Spinal cord (tissue), 9 donors: ENCODE measurements at regions not wholly inside any gene's neighbourhood (a gene's known extent, or its start where the extent isn't known, plus 50 kb on each side); places are given as distances from the start of the nearest gene placed in this dataset.

Experiments
- DNase-seq, 6 donors: peaks; one replicate each; pipeline versions ENCODE4 v3.0.0 to v3.0.0-alpha.2; 2013 to 2015; ENCODE audit warnings: low spot score in 6 of 6, low read depth in 4 of 6
- H3K27ac ChIP-seq: one replicate; pipeline ENCODE4 v1.5.1; 2013; ENCODE audit warnings: low read depth, low read length, control low read depth
- H3K27me3 ChIP-seq: one replicate; pipeline ENCODE4 v1.6.1; 2013; ENCODE audit warnings: low read length; ENCODE audit not compliant: control insufficient read depth, insufficient read depth
- H3K36me3 ChIP-seq: one replicate; pipeline ENCODE4 v1.6.1; 2013; ENCODE audit warnings: low read length; ENCODE audit not compliant: control insufficient read depth, insufficient read depth
- H3K4me1 ChIP-seq: one replicate; pipeline ENCODE4 v1.6.1; 2013; ENCODE audit warnings: low read length; ENCODE audit not compliant: control insufficient read depth, insufficient read depth
- H3K4me3 ChIP-seq: one replicate; pipeline ENCODE4 v1.5.1; 2013; ENCODE audit warnings: low read depth, low read length, control low read depth
- H3K9me3 ChIP-seq: one replicate; pipeline ENCODE4 v1.6.1; 2013; ENCODE audit warnings: low read length; ENCODE audit not compliant: control insufficient read depth, insufficient read depth
- WGBS: methylation state at CpG from one replicate; pipeline ENCODE4 v1.1.5; 2013; ENCODE audit warnings: missing lambda C conversion rate; ENCODE audit not compliant: insufficient coverage; 5-methylcytosine and 5-hydroxymethylcytosine counted together
- donor health status: healthy.

DNA sequence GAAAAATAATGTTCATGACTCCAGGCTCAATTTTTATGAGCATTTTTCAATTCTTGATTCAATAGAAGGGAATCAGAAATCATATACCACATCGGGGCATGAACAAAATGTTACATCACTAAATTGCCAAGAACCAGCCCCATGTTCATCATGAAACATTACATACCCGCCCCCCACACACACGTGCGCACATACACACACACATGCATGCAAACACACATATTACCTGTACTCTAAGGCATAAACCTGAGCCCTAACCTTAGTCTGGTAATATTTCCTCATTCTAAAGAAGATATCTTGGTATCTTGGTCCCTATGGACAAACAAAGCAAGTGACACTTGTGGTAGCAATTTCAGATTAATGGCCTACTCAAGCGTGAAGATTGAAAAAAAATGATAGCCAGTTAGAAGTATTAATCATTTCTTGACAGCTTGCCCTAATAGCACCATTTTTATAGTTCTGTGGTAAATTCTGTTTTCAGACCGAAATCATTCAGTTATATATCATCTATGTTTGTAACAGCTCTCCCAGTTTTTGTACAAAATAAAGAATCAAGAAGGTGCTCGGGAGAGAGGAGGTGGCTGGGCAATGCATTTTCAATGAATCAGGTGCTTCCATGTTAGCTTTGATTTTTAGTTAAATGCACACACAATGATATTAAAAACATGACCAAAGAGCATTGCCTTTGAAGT is 95.4 kb upstream of the DOK5 start:
- H3K9me3 ChIP-seq, result no peaks in the 10 kb centered on the region
- H3K27ac ChIP-seq, result no peak overlapping the region
- no peak overlapping the region for H3K4me3 ChIP-seq
- no peak for DNase-seq
- no peaks in the 10 kb centered on the region for H3K36me3 ChIP-seq
- WGBS, result 84% methylated on average over 4 of the region's 7 CpGs
- H3K27me3 ChIP-seq, result no peaks in the 10 kb centered on the region
- H3K4me1 ChIP-seq, result no peaks in the 10 kb centered on the region

GRCh38 chr20:54382419-54382818 is 93.0 kb upstream of the DOK5 start:
- DNase-seq, result no peak
- Histone ChIP-seq H3K27ac (no peak overlapping the region), H3K4me3 (no peak overlapping the region), H3K27me3 (no peaks in the 10 kb centered on the region), H3K9me3 (no peaks in the 10 kb centered on the region), H3K36me3 (no peaks in the 10 kb centered on the region), H3K4me1 (no peaks in the 10 kb centered on the region)
- 60% methylated on average over 1 of the region's 3 CpGs for WGBS

DNA sequence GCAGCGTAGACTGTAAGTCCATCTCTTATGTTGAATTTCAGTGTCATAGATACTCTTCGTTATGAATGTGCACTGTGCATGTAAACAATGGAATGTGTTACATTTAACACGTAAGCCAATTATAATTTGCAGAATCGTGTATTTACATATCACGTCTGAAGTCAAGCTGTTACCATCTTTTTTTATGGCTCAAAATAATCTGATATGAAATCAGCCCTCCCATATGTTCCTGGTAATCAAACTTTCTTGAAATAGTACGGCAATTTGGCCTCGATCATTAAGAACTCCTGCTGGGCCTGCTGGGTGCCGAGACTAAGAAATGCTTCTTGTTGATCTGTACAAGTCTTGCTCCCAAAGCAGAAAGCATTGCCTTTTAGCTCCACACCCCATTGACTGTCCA is 89.6 kb upstream of the DOK5 start:
- peak in 2 of 6 donors; percentile 57 to 84 for DNase-seq
- Histone ChIP-seq H3K27ac (no peak overlapping the region), H3K36me3 (no peaks in the 10 kb centered on the region), H3K9me3 (no peaks in the 10 kb centered on the region), H3K4me3 (no peak overlapping the region), H3K4me1 (no peaks in the 10 kb centered on the region), H3K27me3 (no peaks in the 10 kb centered on the region)
- 47% methylated on average over 4 of the region's 8 CpGs for WGBS

GRCh38 chr20:54389596-54390280 is 85.7 kb upstream of the DOK5 start:
- no peaks in the 10 kb centered on the region for H3K36me3 ChIP-seq
- no peaks in the 10 kb centered on the region for H3K27me3 ChIP-seq
- WGBS, result 54% methylated on average over 4 of the region's 9 CpGs
- no peak overlapping the region for H3K27ac ChIP-seq
- DNase-seq, result peak in 3 of 6 donors; percentile 19 to 90 (median 34)
- H3K4me3 ChIP-seq, result no peak overlapping the region
- no peaks in the 10 kb centered on the region for H3K9me3 ChIP-seq
- no peaks in the 10 kb centered on the region for H3K4me1 ChIP-seq

GRCh38 chr20:54397292-54398140 is 77.9 kb upstream of the DOK5 start:
- no peak overlapping the region for H3K27ac ChIP-seq
- peak in 1 of 6 donors; percentile 42 for DNase-seq
- H3K27me3 ChIP-seq, result no peaks in the 10 kb centered on the region
- no peaks in the 10 kb centered on the region for H3K36me3 ChIP-seq
- H3K9me3 ChIP-seq, result no peaks in the 10 kb centered on the region
- 81% methylated on average over 2 of the region's 3 CpGs for WGBS
- H3K4me3 ChIP-seq, result no peak overlapping the region
- no peaks in the 10 kb centered on the region for H3K4me1 ChIP-seq

GRCh38 chr20:54398814-54399213 is 76.6 kb upstream of the DOK5 start:
- Histone ChIP-seq H3K4me3 (no peak overlapping the region), H3K27me3 (no peaks in the 10 kb centered on the region), H3K9me3 (no peaks in the 10 kb centered on the region), H3K4me1 (no peaks in the 10 kb centered on the region), H3K27ac (no peak overlapping the region), H3K36me3 (no peaks in the 10 kb centered on the region)
- no peak for DNase-seq
- WGBS, result 75% methylated on average over 1 of the region's 5 CpGs

DNA sequence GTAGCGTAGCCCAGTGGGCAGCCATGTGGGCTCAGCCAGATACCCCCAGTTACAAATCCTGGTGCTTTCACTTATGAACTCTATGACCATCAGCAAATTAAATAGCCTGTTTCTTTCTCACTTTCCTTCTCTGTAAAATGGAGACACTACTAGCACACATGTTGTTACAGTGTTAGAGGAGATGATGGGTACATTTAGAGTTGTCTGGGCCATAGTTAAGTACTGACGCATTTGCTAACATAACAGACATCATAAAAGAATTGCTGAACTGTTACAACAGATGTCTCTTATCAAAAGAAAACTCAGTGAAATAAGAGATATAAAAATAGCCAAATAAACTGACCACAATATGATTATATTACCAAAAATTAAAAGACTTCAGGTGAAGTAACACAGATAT is 69.9 kb upstream of the DOK5 start:
- Histone ChIP-seq H3K27me3 (no peaks in the 10 kb centered on the region), H3K4me3 (no peak overlapping the region), H3K27ac (no peak overlapping the region), H3K4me1 (no peaks in the 10 kb centered on the region), H3K36me3 (no peaks in the 10 kb centered on the region), H3K9me3 (no peaks in the 10 kb centered on the region)
- WGBS, result no CpG with 5 or more reads among the region's 2 CpGs
- no peak for DNase-seq

DNA sequence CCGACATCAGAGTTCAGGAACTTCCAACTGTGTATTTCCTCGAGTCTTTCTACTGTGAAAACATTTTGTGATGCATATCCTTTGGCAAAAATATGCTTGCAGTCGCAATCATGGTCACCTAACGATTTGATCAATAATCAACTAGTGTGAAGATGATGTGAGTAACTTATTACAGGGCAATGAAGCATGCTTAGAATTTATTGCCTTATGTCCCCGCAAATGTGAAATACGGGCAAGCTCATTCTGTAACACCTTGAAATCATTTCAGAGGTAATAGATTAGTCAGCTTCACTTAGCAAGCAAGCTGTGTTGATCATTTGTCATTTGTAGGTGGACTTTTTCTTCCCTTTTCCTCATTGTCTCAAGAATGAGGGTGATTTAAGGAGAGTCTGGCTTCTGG is 67.9 kb upstream of the DOK5 start:
- 81% methylated on average over 4 of the region's 6 CpGs for WGBS
- H3K27me3 ChIP-seq, result no peaks in the 10 kb centered on the region
- H3K27ac ChIP-seq, result no peak overlapping the region
- no peaks in the 10 kb centered on the region for H3K36me3 ChIP-seq
- H3K9me3 ChIP-seq, result no peaks in the 10 kb centered on the region
- DNase-seq, result peak in 1 of 6 donors; percentile 57
- H3K4me1 ChIP-seq, result no peaks in the 10 kb centered on the region
- H3K4me3 ChIP-seq, result no peak overlapping the region

GRCh38 chr20:54415967-54416366 is 59.4 kb upstream of the DOK5 start:
- H3K4me1 ChIP-seq, result no peaks in the 10 kb centered on the region
- no peaks in the 10 kb centered on the region for H3K27me3 ChIP-seq
- no peak overlapping the region for H3K4me3 ChIP-seq
- H3K9me3 ChIP-seq, result no peaks in the 10 kb centered on the region
- WGBS, result no CpG with 5 or more reads among the region's 1 CpG
- no peak overlapping the region for H3K27ac ChIP-seq
- H3K36me3 ChIP-seq, result no peaks in the 10 kb centered on the region
- DNase-seq, result no peak
